ENCODE measurements at regions not wholly inside any gene's neighbourhood (a gene's known extent, or its start where the extent isn't known, plus 50 kb on each side); places are given as distances from the start of the nearest gene placed in this dataset.

GRCh38 chr4:108355186-108355901, 186.6 kb upstream of the LEF1 start:
- TF ChIP-seq SUZ12 (IDR thresholded peaks at IDR 0.05) (no peak), ZNF384 (IDR thresholded peaks at IDR 0.05) (no peak), SP1 (IDR thresholded peaks at IDR 0.05) (no peak), PKNOX1 (IDR thresholded peaks at IDR 0.05) (no peak), FOXK2 (IDR thresholded peaks at IDR 0.05) (no peak), FOXM1 (IDR thresholded peaks at IDR 0.05; ENCODE audit: borderline replicate concordance) (no peak), BHLHE40 (IDR thresholded peaks at IDR 0.05; ENCODE audit: borderline replicate concordance) (no peak), LEF1 (IDR thresholded peaks at IDR 0.05; ENCODE audit: borderline replicate concordance) (no peak), HDGF (IDR thresholded peaks at IDR 0.05; ENCODE audit: borderline replicate concordance) (no peak), FOXA1 (IDR thresholded peaks at IDR 0.05) (no peak), NFRKB (IDR thresholded peaks at IDR 0.05) (no peak), ARNT (IDR thresholded peaks at IDR 0.05) (no peak), ELF4 (IDR thresholded peaks at IDR 0.05) (no peak)
